ENCODE measurements at regions not wholly inside any gene's neighbourhood (a gene's known extent, or its start where the extent isn't known, plus 50 kb on each side); places are given as distances from the start of the nearest gene placed in this dataset.

DNA sequence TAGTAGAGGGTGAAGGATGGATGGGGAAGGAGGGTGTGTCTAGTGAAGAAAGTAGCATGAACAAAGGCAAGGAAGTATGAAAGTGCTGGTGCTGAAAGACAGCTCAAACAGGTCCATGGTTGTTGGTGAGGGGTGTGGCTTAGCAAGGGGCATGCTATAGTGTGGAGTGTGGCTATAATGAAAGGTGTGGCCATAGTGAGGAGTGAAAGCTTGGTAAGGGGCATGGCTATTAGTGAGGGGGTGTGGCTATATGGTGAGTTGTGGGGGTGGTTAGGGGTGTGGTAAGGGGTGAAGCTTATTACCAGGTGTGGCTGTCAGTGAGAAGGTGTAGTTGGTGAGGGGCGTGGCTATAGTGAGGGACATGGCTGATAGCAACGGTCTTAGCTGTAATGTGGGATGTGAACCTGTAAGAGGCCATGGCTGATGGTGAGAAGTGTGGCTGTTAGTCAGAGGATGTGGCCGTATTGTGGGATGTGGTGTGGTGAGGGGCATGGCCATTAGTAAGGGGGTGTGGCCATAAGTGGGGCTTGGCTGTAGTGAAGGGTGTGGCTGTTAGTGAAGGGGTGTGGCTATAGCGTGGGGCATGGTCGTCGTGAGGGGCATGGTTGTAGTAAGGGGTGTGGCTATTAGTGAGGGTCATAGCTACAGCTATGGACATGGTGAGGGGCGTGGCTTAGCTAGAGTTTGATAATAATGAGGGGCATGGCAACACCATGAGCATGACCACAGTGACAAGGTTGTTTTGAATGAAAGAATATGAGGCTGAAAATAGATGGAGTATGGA, 549.6 kb downstream of the FBXO15 start:
- TF ChIP-seq, protein P1, sequence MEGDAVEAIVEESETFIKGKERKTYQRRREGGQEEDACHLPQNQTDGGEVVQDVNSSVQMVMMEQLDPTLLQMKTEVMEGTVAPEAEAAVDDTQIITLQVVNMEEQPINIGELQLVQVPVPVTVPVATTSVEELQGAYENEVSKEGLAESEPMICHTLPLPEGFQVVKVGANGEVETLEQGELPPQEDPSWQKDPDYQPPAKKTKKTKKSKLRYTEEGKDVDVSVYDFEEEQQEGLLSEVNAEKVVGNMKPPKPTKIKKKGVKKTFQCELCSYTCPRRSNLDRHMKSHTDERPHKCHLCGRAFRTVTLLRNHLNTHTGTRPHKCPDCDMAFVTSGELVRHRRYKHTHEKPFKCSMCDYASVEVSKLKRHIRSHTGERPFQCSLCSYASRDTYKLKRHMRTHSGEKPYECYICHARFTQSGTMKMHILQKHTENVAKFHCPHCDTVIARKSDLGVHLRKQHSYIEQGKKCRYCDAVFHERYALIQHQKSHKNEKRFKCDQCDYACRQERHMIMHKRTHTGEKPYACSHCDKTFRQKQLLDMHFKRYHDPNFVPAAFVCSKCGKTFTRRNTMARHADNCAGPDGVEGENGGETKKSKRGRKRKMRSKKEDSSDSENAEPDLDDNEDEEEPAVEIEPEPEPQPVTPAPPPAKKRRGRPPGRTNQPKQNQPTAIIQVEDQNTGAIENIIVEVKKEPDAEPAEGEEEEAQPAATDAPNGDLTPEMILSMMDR (conservative IDR thresholded peaks at IDR 0.05; ENCODE audit: low read length) = no peak
- no peak for TF ChIP-seq EZH2phosphoT487 (IDR thresholded peaks at IDR 0.05; ENCODE audit: borderline replicate concordance)

Measured in Loucy (cell line).